ENCODE measurements at regions not wholly inside any gene's neighbourhood (a gene's known extent, or its start where the extent isn't known, plus 50 kb on each side); places are given as distances from the start of the nearest gene placed in this dataset.
"Not testable (repeated sequence)": the region's sequence is repeated elsewhere in the genome, so short reads cannot be mapped to it uniquely, and the experiment has no call there.

- intact Hi-C loops (cut with micrococcal nuclease; ENCODE audit: unreplicated experiment): no loop called here
- ChIA-PET POLR2A (ENCODE audit: low non-redundant PET) (no interaction called here), CTCF (no interaction called here)
- TF ChIP-seq EZH2 (IDR thresholded peaks at IDR 0.05; ENCODE audit: borderline replicate concordance, low read depth, low read length, poor library complexity, severe bottlenecking): no peak
- no peak for TF ChIP-seq CTCF (conservative IDR thresholded peaks at IDR 0.05; ENCODE audit: low read depth, low read length)
- Histone ChIP-seq H3K4me1 (ENCODE audit: insufficient read depth, low read length, poor library complexity, severe bottlenecking) (no peaks in the 10 kb centered on the region), H3K4me3 (ENCODE audit: low read depth, low read length, poor library complexity, severe bottlenecking) (no peak overlapping the region), H3K27me3 (replicated peaks; ENCODE audit: insufficient read depth, low read depth, low read length, poor library complexity) (no peaks in the 10 kb centered on the region), H3K9me3 (ENCODE audit: low read depth, low read length, poor library complexity, severe bottlenecking) (no peaks in the 10 kb centered on the region), H3K27ac (ENCODE audit: low read depth, low read length, poor library complexity, severe bottlenecking) (no peak overlapping the region), H3K36me3 (ENCODE audit: insufficient read depth, low read length, poor library complexity, severe bottlenecking) (no peaks in the 10 kb centered on the region)
- no peak for DNase-seq (ENCODE audit: low spot score)
- BruUV-seq (replicated peaks): no TSS peak
These were observed 397.2 kb downstream of the BCKDHB start for GRCh38 chr6:80503660-80504059.

- Histone ChIP-seq H3K9me3 (ENCODE audit: low read depth, low read length, poor library complexity, severe bottlenecking) (no peaks in the 10 kb centered on the region), H3K36me3 (ENCODE audit: insufficient read depth, low read length, poor library complexity, severe bottlenecking) (no peaks in the 10 kb centered on the region), H3K27ac (ENCODE audit: low read depth, low read length, poor library complexity, severe bottlenecking) (no peak overlapping the region), H3K4me3 (ENCODE audit: low read depth, low read length, poor library complexity, severe bottlenecking) (no peak overlapping the region), H3K27me3 (replicated peaks; ENCODE audit: insufficient read depth, low read depth, low read length, poor library complexity) (no peaks in the 10 kb centered on the region), H3K4me1 (ENCODE audit: insufficient read depth, low read length, poor library complexity, severe bottlenecking) (no peaks in the 10 kb centered on the region)
- DNase-seq (ENCODE audit: low spot score): peak; percentile 14
- ChIA-PET POLR2A (ENCODE audit: low non-redundant PET) (no interaction called here), CTCF (no interaction called here)
- TF ChIP-seq EZH2 (IDR thresholded peaks at IDR 0.05; ENCODE audit: borderline replicate concordance, low read depth, low read length, poor library complexity, severe bottlenecking) (no peak), CTCF (conservative IDR thresholded peaks at IDR 0.05; ENCODE audit: low read depth, low read length) (no peak)
- BruUV-seq (replicated peaks): no TSS peak
- intact Hi-C loops (cut with micrococcal nuclease; ENCODE audit: unreplicated experiment): no loop called here
These were observed 396.4 kb downstream of the BCKDHB start for GRCh38 chr6:80502871-80503270.

- Histone ChIP-seq H3K27ac (ENCODE audit: low read depth, low read length, poor library complexity, severe bottlenecking) (no peak overlapping the region), H3K36me3 (ENCODE audit: insufficient read depth, low read length, poor library complexity, severe bottlenecking) (no peaks in the 10 kb centered on the region), H3K4me3 (ENCODE audit: low read depth, low read length, poor library complexity, severe bottlenecking) (no peak overlapping the region), H3K9me3 (ENCODE audit: low read depth, low read length, poor library complexity, severe bottlenecking) (no peaks in the 10 kb centered on the region), H3K27me3 (replicated peaks; ENCODE audit: insufficient read depth, low read depth, low read length, poor library complexity) (no peaks in the 10 kb centered on the region), H3K4me1 (ENCODE audit: insufficient read depth, low read length, poor library complexity, severe bottlenecking) (no peaks in the 10 kb centered on the region)
- intact Hi-C loops (cut with micrococcal nuclease; ENCODE audit: unreplicated experiment): no loop called here
- CTCF ChIA-PET: no interaction called here
- no TSS peak for BruUV-seq (replicated peaks)
- no peak for DNase-seq (ENCODE audit: low spot score)
- TF ChIP-seq CTCF (conservative IDR thresholded peaks at IDR 0.05; ENCODE audit: low read depth, low read length): no peak
- TF ChIP-seq EZH2 (IDR thresholded peaks at IDR 0.05; ENCODE audit: borderline replicate concordance, low read depth, low read length, poor library complexity, severe bottlenecking): no peak
- POLR2A ChIA-PET (ENCODE audit: low non-redundant PET): no interaction called here
These were observed 395.2 kb downstream of the BCKDHB start for GRCh38 chr6:80501636-80502035.

- H3K27me3 ChIP-seq (replicated peaks; ENCODE audit: insufficient read depth, low read depth, low read length, poor library complexity); H3K27ac ChIP-seq (ENCODE audit: low read depth, low read length, poor library complexity, severe bottlenecking); H3K4me1 ChIP-seq (ENCODE audit: insufficient read depth, low read length, poor library complexity, severe bottlenecking); H3K4me3 ChIP-seq (ENCODE audit: low read depth, low read length, poor library complexity, severe bottlenecking); BruUV-seq (replicated peaks); H3K36me3 ChIP-seq (ENCODE audit: insufficient read depth, low read length, poor library complexity, severe bottlenecking); intact Hi-C loops (cut with micrococcal nuclease; ENCODE audit: unreplicated experiment); POLR2A ChIA-PET (ENCODE audit: low non-redundant PET); CTCF ChIA-PET; DNase-seq (ENCODE audit: low spot score); H3K9me3 ChIP-seq (ENCODE audit: low read depth, low read length, poor library complexity, severe bottlenecking): not testable (repeated sequence)
These were observed 391.4 kb downstream of the BCKDHB start for GRCh38 chr6:80497696-80498486.
